Omental fat pad (tissue), 3 donors: ENCODE measurements at regions not wholly inside any gene's neighbourhood (a gene's known extent, or its start where the extent isn't known, plus 50 kb on each side); places are given as distances from the start of the nearest gene placed in this dataset.

ENCODE experiments used
- ATAC-seq: fragments of 150-250 bp; one replicate; pipeline ENCODE4 v1.9.1; 2016; ENCODE audit warnings: mild to moderate bottlenecking, moderate library complexity; ENCODE audit not compliant: low FRiP score
- DNase-seq: peaks from one replicate; pipeline ENCODE4 v3.0.0-alpha.2; 2019; ENCODE audit warnings: low spot score
- CTCF ChIP-seq, 3 donors: fragments of 450-650 bp; IDR thresholded peaks; one replicate each; pipeline ENCODE4 v1.5.1; 2016 to 2017; ENCODE audit warnings: antibody characterized with exemption in 3 of 3, mild to moderate bottlenecking in 3 of 3, moderate library complexity in 2 of 3

GRCh38 chr4:165757451-165757850 is 115.6 kb upstream of the TLL1 start:
- no peak for DNase-seq
- no peak for TF ChIP-seq CTCF (IDR thresholded peaks at IDR 0.05)
- ATAC-seq: no peak

- TF ChIP-seq CTCF (IDR thresholded peaks at IDR 0.05): no peak
- ATAC-seq (no peak), DNase-seq (no peak)
Measured at GRCh38 chr4:165758086-165758485, 115.0 kb upstream of the TLL1 start.

- TF ChIP-seq CTCF (IDR thresholded peaks at IDR 0.05): no peak
- no peak for ATAC-seq
Measured at GRCh38 chr4:165760182-165760581, 112.9 kb upstream of the TLL1 start.

GRCh38 chr4:165761963-165762362 is 111.1 kb upstream of the TLL1 start:
- no peak for TF ChIP-seq CTCF (IDR thresholded peaks at IDR 0.05)
- DNase-seq: no peak
- ATAC-seq: no peak

More at GRCh38 chr4:165760182-165760581, 112.9 kb upstream of the TLL1 start:
- no peak for DNase-seq

GRCh38 chr4:165763640-165764039 is 109.4 kb upstream of the TLL1 start:
- no peak for DNase-seq
- no peak for TF ChIP-seq CTCF (IDR thresholded peaks at IDR 0.05)
- ATAC-seq: no peak

GRCh38 chr4:165765053-165765452 is 108.0 kb upstream of the TLL1 start:
- ATAC-seq: no peak
- DNase-seq: no peak
- no peak for TF ChIP-seq CTCF (IDR thresholded peaks at IDR 0.05)

- ATAC-seq (no peak), DNase-seq (no peak)
- no peak for TF ChIP-seq CTCF (IDR thresholded peaks at IDR 0.05)
Measured at GRCh38 chr4:165766018-165766417, 107.0 kb upstream of the TLL1 start.
